Putamen (tissue), 1 donor: ENCODE measurements at regions not wholly inside any gene's neighbourhood (a gene's known extent, or its start where the extent isn't known, plus 50 kb on each side); places are given as distances from the start of the nearest gene placed in this dataset.

Experiments
- DNase-seq: peaks from one replicate; pipeline ENCODE4 v3.0.0-alpha.2; 2016; ENCODE audit warnings: low spot score

GRCh38 chr1:98034505-98034904, 113.7 kb upstream of the DPYD start:
- no peak for DNase-seq

- no peak for DNase-seq
Measured at GRCh38 chr1:98032958-98033357, 112.1 kb upstream of the DPYD start.

- no peak for DNase-seq
Measured at GRCh38 chr1:98030976-98031375, 110.1 kb upstream of the DPYD start.

- DNase-seq: no peak
Measured at GRCh38 chr1:98030483-98030882, 109.6 kb upstream of the DPYD start.

GRCh38 chr1:98028800-98029199, 108.0 kb upstream of the DPYD start:
- DNase-seq: no peak

GRCh38 chr1:98027103-98027705, 106.4 kb upstream of the DPYD start:
- DNase-seq: no peak

- no peak for DNase-seq
Measured at GRCh38 chr1:98025858-98026257, 105.0 kb upstream of the DPYD start.

GRCh38 chr1:98021126-98021525, 100.3 kb upstream of the DPYD start:
- DNase-seq: no peak

- no peak for DNase-seq
Measured at GRCh38 chr1:98019747-98020146, 98.9 kb upstream of the DPYD start.

GRCh38 chr1:98018074-98018473, 97.2 kb upstream of the DPYD start:
- DNase-seq: no peak

- DNase-seq: no peak
Measured at GRCh38 chr1:98017184-98017583, 96.3 kb upstream of the DPYD start.

- no peak for DNase-seq
Measured at GRCh38 chr1:98008373-98008772, 87.5 kb upstream of the DPYD start.

GRCh38 chr1:98005326-98006010, 84.6 kb upstream of the DPYD start:
- DNase-seq: no peak

- no peak for DNase-seq
Measured at GRCh38 chr1:98003442-98003841, 82.6 kb upstream of the DPYD start.

GRCh38 chr1:98002288-98002687, 81.5 kb upstream of the DPYD start:
- DNase-seq: no peak

GRCh38 chr1:98001764-98002163, 80.9 kb upstream of the DPYD start:
- DNase-seq: no peak

- no peak for DNase-seq
Measured at GRCh38 chr1:97999320-97999719, 78.5 kb upstream of the DPYD start.

- no peak for DNase-seq
Measured at GRCh38 chr1:97996880-97997279, 76.0 kb upstream of the DPYD start.

GRCh38 chr1:97989094-97989680, 68.4 kb upstream of the DPYD start:
- DNase-seq: no peak

- DNase-seq: no peak
Measured at GRCh38 chr1:97986041-97987005, 65.5 kb upstream of the DPYD start.

- no peak for DNase-seq
Measured at GRCh38 chr1:97983126-97983525, 62.3 kb upstream of the DPYD start.

- no peak for DNase-seq
Measured at GRCh38 chr1:97980530-97980929, 59.7 kb upstream of the DPYD start.

GRCh38 chr1:97976801-97977200, 56.0 kb upstream of the DPYD start:
- DNase-seq: no peak
